EH (cell line): ENCODE measurements at regions not wholly inside any gene's neighbourhood (a gene's known extent, or its start where the extent isn't known, plus 50 kb on each side); places are given as distances from the start of the nearest gene placed in this dataset.

ENCODE experiments used
- DNase-seq: peaks from one replicate; pipeline ENCODE4 v3.0.0-alpha.2; 2015; ENCODE audit warnings: low read depth

GRCh38 chr10:43972976-43973647 is 324.4 kb upstream of the ZNF32 start:
- no peak for DNase-seq

- no peak for DNase-seq
Measured at GRCh38 chr10:43971981-43972380, 323.3 kb upstream of the ZNF32 start.

DNA sequence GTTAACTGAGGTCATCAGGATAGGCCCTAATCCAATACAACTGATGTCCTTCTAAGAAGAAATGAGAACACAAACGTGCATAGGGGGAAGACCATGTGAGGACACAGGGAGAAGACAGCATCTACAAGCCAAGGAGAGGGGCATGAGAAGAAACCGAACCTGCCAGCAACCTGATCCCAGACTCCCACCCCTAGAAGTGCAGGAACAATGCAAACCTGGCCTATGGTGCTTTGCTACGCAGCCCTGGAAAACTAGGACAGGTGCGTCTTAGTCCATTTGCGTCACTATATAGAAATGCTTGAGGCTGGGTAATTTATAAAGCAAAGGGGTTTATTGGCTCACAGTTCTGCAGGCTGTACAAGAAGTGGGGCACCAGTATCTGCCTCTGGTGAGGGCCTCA is 322.6 kb upstream of the ZNF32 start:
- no peak for DNase-seq

DNA sequence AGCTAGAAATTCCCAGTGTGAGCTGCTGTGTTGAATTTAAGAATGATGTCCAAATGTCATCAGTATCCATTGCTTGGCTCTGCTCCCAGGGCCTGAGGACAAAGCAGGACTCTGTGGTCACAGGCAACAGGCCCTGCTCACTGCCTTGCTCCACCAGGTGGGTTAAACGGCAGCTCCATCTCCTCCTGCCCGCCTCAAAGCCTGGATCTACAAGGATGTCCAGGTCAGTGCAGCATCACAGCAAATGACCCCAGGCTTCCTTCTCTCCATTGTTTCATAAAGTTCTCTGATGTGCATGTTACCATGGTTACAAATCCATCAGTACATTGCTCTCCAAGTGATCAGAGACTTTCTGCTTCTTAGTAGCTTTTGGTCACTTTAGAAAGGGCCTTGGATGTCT is 322.0 kb upstream of the ZNF32 start:
- DNase-seq = no peak

DNA sequence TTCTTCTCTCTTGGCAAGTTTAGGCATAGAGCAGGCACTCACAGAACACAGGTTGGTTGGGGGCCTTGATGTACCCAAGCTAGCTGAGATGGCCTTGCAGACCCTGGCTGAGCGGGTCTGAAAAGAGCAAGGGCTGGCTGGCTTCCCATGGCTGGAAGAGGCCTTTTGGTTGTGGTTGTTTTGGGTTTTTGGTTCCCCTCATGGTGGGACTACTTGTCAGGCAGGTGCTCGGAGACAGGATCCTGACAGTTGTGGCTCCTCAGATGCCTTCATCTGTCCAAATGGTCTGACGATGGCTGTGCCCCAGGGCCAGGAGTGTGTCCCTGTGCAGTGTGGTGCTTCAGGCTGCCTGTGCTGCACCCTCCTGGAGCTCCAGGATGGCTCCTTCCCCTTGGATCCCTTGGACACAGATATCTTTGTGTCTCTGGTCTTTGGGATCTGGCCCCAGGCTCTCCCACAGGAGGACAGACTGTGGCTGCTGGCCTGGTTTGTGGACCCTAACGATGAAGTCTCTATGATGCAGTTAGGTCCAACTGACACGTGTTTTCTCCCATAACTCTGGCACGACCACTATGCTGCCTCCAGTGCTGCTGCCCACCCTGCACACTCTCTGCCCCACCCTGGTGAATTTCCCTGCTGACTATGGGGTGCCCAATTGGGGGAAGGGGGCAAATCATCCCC is 321.5 kb upstream of the ZNF32 start:
- DNase-seq = no peak

GRCh38 chr10:43969506-43969905 is 320.8 kb upstream of the ZNF32 start:
- DNase-seq = no peak

DNA sequence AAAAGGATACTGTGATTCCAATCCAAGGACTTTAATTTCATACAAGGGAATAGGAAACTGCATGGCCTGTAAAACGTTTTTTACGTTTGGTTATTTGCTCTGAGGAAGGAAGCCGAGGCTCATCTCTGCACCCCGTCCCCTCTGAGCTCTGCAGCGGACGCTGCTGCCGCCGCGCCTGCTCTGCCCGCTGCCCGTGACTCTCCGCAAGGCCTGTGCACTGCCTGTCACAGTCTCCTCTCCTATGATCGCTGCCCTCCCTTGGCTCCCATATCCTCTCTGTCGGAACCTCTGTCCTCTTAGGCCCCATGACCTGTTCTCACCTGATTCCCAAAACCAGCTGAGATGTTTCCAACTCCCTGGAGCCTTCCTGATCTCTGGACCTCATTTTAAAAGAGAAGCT is 320.3 kb upstream of the ZNF32 start:
- DNase-seq = no peak

DNA sequence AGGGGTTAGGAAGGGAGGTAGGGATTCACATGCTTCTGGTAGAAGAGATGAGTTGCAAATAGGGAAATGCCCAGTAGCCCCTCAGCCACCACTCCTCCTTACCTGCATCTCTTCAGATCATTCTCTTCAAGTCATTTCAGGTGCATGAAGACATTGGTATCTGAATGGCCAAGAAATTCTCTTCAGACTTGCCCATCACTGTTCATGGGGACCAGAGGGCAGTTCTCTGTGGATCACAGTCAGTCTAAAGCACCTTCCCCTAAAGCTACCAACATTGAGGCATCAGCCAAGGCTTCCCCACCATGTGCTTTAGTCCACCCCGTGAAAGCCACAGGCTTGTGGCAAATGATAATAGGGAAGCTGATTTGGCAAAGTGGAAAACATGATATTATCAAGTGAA is 319.4 kb upstream of the ZNF32 start:
- DNase-seq = no peak

DNA sequence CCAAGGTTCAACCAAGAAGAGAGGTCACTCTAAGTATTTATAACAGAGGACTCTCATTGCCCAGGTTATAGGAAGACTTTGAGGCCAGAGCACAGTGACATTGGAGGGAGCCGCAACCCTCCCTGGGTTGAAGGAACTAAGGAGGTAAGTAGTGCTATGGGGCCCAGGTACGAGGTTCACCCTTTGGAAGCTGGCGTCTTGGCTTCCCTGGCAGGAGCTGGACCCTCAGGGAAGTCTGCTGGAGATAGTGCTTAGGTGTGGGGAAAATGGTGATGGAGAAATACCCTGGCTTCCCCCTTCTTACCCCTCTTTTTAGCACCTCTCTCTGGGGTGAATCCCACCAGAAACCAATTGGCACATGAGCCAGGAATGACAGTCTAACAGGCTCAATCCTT is 317.9 kb upstream of the ZNF32 start:
- no peak for DNase-seq

DNA sequence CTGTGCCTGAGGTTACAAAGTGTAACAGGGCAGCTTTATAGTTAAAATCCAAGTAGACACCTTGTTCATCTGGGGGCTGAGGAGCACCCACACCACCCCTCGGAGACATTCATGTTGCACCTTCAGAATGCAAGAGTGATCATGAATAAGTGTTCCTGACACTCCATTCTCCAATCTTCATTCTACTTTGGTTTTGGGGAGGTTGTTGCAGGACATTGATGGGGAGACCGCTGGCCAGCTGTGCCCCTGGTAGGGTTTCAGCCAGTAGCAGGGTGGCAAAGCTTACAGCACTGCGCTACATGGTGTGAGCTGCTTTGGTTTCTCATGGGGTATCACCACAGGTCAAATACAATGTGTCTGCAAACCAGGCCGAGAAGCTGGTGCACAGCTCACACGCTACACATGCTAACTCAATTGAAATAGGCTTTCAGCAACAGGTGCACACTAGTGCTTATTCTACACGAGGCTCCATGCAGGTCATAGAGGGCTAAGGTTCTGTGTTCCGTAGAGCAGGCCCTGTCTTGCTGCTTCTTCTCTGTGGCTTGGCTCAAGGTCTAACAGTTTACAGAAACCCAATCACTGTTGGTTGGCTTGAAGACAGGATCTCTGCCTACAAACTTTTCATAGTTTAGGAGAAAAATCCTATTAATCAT is 317.4 kb upstream of the ZNF32 start:
- DNase-seq = no peak

- DNase-seq = peak; percentile 87
Measured at GRCh38 chr10:43965033-43965917, 316.6 kb upstream of the ZNF32 start.

- DNase-seq = no peak
Measured at GRCh38 chr10:43964486-43964885, 315.8 kb upstream of the ZNF32 start.

- no peak for DNase-seq
Measured at GRCh38 chr10:43963793-43964425, 315.2 kb upstream of the ZNF32 start.

DNA sequence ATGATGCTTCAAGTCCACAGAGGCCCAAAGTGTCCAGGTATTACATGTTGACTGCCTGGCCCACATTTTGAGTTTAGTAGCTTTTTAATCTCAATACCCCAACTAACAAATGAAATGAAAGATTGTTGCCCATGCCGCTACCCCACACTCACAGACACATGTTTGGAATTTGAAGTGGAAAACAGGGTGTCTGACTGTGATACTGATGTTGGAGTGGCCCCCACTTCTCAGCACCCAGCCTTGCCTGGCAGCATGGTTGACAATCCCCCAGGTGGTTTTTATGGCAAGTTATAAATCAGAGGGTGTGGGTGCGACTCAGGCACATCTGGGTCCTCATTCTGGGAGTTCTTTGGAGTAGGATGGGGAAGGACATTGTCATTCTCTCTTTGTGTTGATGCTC is 314.7 kb upstream of the ZNF32 start:
- no peak for DNase-seq

DNA sequence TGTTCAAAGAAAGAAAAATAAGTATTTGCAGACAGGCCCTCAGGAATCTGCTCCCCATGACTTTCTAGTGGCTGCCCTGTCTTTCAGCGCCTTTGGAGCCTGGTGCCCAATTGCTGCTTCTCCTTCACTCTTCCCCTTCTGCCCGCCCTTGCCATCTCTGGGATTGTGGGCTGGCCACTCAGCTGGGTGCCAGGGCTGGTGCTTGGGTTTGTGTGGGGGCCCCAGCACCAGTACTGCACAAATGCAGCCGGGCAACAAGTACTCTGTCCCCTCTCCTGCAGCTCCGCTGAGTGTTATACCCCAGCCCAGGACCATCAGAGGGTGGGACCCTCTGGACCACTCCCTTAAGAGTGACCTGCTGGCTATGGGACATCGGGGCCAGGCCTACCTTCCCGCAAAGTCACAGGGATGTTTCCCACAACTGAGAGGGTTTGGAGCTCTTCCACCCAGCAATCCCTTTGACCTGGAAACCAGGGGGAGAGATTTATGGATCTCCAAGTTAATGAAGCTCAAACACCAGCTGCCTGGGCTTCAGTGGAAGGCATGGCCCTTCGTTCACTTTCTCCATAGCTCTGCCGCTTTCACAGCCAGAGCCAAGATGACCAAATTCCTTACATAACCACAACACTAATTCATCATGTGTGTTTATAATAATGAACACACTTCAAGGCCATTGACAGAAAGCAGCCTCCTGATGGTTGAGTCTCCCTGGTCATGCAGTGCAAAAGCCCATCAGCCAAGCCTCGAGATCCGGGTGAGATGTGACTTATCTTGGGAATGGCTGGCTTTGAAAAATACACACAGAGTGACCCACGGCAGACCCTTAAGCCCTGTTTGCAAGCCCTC is 313.9 kb upstream of the ZNF32 start:
- DNase-seq = peak; percentile 85

- peak; percentile 85 for DNase-seq
Measured at GRCh38 chr10:43961523-43962345, 313.1 kb upstream of the ZNF32 start.

- no peak for DNase-seq
Measured at GRCh38 chr10:43960981-43961380, 312.3 kb upstream of the ZNF32 start.

DNA sequence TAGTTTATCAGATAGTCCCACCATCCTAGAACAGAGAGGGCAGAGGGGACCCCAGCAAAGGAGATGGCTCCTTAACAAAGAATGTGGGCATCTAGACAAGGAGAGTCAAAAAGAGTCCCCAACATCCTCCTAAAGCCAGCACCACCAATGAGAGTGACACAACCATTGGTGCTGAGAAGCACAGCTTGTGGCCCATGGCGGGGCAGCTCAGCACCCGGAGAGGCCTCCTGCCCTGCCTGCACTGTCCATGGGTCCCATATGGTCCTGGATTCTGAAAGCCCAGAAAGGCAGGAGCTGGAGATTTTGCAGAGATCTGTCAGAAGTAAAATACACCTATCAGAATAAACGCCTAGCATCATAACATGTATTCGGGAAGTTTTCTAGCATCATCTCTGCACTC is 311.8 kb upstream of the ZNF32 start:
- DNase-seq = no peak

DNA sequence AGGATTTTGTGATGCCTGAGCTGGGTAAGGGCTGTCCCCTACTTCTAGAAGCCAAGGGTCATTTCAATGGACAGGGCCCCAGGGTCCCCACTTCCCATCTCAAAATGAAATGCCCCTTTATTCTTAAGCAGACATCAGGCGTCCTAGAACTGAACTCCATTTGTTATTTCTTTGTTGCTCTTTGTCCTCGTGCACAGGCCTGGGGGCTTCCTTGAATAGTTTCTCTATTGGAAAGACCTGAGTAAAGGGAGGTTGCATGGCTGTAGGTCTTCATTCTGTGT is 311.4 kb upstream of the ZNF32 start:
- no peak for DNase-seq

- DNase-seq = no peak
Measured at GRCh38 chr10:43959364-43960134, 310.9 kb upstream of the ZNF32 start.
